ENCODE measurements at regions not wholly inside any gene's neighbourhood (a gene's known extent, or its start where the extent isn't known, plus 50 kb on each side); places are given as distances from the start of the nearest gene placed in this dataset.

DNA sequence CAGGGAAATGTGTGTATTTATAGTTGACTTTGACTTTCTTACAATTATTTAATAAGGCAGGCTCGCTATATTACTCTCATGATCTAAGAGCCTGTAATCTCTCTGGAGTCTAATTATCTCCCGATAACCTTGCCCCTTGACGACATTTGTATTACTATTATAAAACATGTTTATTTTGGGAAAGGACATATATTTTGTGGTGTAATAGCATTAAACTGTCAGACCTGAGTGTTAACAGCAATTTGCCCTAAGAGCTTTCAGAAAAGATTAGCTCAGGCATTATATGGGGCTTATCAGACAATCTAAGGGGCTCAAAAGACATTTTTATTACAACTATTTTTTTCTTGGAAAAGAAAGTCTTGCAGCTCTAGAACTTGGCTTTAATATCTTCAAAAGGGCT lies 427.9 kb upstream of the SLIT2 start:
- Histone ChIP-seq H3K27me3 (no peaks in the 10 kb centered on the region), H3K9me3 (no peaks in the 10 kb centered on the region), H3K4me3 (no peak overlapping the region), H3K36me3 (no peaks in the 10 kb centered on the region), H3K27ac (no peak overlapping the region), H3K4me1 (no peaks in the 10 kb centered on the region)
- TF ChIP-seq EP300 (IDR thresholded peaks at IDR 0.05) (no peak), POLR2A (IDR thresholded peaks at IDR 0.05) (no peak)
- TF ChIP-seq, protein P1, sequence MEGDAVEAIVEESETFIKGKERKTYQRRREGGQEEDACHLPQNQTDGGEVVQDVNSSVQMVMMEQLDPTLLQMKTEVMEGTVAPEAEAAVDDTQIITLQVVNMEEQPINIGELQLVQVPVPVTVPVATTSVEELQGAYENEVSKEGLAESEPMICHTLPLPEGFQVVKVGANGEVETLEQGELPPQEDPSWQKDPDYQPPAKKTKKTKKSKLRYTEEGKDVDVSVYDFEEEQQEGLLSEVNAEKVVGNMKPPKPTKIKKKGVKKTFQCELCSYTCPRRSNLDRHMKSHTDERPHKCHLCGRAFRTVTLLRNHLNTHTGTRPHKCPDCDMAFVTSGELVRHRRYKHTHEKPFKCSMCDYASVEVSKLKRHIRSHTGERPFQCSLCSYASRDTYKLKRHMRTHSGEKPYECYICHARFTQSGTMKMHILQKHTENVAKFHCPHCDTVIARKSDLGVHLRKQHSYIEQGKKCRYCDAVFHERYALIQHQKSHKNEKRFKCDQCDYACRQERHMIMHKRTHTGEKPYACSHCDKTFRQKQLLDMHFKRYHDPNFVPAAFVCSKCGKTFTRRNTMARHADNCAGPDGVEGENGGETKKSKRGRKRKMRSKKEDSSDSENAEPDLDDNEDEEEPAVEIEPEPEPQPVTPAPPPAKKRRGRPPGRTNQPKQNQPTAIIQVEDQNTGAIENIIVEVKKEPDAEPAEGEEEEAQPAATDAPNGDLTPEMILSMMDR (IDR thresholded peaks at IDR 0.05) = no peak
- ATAC-seq = no peak
- 32 to 46% methylated on average over 3 of the region's 3 CpGs for WGBS, 2 donors (ENCODE audit: low coverage in 1 of 2)

DNA sequence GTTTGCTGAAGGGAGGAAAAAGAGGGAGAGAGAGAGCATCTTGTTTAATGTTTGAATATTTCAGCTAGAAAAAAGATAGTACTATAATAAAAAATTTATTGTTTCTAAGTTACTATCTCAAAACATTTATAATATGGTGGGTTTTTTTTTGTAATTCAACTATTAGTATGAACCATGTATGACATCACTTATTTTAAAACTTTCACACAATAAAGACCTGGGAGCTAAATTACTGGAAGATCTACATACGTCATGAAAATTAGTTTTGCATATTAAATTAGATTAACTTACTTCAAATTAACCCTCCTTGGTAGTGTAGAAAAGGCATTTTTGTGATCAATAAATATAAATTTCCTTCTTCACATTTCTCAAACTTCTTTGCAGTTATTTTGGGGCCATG lies 432.0 kb upstream of the SLIT2 start:
- Histone ChIP-seq H3K4me1 (no peaks in the 10 kb centered on the region), H3K4me3 (no peak overlapping the region)

DNA sequence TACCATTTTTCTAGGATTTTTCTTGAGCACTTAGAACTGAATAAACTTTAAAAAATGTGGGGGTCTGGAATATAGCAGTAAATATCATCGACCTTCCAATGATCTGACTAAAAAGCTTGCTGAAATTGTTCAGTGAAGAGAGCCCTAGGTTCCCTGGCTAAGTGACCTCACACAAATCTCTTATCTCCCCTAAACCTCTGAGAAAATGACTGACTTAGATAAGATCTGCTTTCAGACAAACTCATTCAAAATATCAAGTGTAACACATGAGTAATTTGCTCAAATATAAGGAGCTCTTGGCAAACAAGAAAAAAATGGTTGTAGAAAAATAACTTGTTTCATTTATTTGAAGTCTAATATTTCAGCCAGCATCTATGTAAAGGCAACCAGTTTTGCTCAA lies 441.7 kb upstream of the SLIT2 start:
- TF ChIP-seq POLR2AphosphoS5 (IDR thresholded peaks at IDR 0.05) = no peak
- TF ChIP-seq, protein P1 (IDR thresholded peaks at IDR 0.05) = no peak
- no peak for TF ChIP-seq POLR2A (IDR thresholded peaks at IDR 0.05)
- TF ChIP-seq EP300 (IDR thresholded peaks at IDR 0.05) = no peak
- WGBS, 2 donors (ENCODE audit: low coverage in 1 of 2) = 86 to 100% methylated on average over 1 of the region's 1 CpG
- no peaks in the 10 kb centered on the region for H3K9me3 ChIP-seq
- H3K27me3 ChIP-seq = no peaks in the 10 kb centered on the region
- H3K4me3 ChIP-seq = no peak overlapping the region
- H3K27ac ChIP-seq = no peak overlapping the region
- H3K4me1 ChIP-seq = peaks cover 2 to 22% (median 3%) of the 10 kb centered on the region in 3 donors
- no peaks in the 10 kb centered on the region for H3K36me3 ChIP-seq
- ATAC-seq = no peak

More for the DNA sequence above, 432.0 kb upstream of the SLIT2 start:
- no peaks in the 10 kb centered on the region for H3K36me3 ChIP-seq
- H3K27me3 ChIP-seq = no peaks in the 10 kb centered on the region
- 92 to 94% methylated on average over 1 of the region's 1 CpG for WGBS, 2 donors (ENCODE audit: low coverage in 1 of 2)
- H3K27ac ChIP-seq = no peak overlapping the region
- no peaks in the 10 kb centered on the region for H3K9me3 ChIP-seq
- TF ChIP-seq, protein P1 (IDR thresholded peaks at IDR 0.05) = no peak
- TF ChIP-seq POLR2AphosphoS5 (IDR thresholded peaks at IDR 0.05) = no peak
- TF ChIP-seq EP300 (IDR thresholded peaks at IDR 0.05) = no peak
- TF ChIP-seq POLR2A (IDR thresholded peaks at IDR 0.05) = no peak
- no peak for ATAC-seq

DNA sequence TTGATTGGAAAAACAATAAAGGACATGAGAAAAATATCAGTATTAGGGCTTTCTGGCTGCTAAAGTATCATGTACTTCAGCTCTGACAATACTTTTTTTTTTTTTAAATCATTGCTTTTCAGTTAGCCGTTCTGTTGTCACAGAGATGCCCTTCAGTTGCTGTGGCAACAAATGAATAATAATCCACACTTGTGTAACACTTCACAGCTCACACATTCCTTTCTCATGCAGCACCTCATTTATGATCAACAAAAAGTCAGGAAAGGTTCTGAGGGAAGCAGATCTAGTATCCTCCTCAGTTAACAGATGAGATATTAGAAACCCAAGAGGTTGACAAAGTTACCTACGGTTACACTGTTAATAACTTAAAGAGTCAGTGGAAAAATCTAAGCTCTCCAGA lies 444.2 kb upstream of the SLIT2 start:
- Histone ChIP-seq H3K27ac (peak overlapping the region in 1 of 4 donors; percentile 36), H3K4me1 (peaks cover 2 to 22% (median 3%) of the 10 kb centered on the region in 3 donors), H3K36me3 (no peaks in the 10 kb centered on the region), H3K4me3 (no peak overlapping the region), H3K27me3 (no peaks in the 10 kb centered on the region), H3K9me3 (no peaks in the 10 kb centered on the region)
- ATAC-seq = no peak
- TF ChIP-seq POLR2AphosphoS5 (IDR thresholded peaks at IDR 0.05) = no peak
- TF ChIP-seq EP300 (IDR thresholded peaks at IDR 0.05) = no peak
- TF ChIP-seq, protein P1 (IDR thresholded peaks at IDR 0.05) = no peak
- no peak for TF ChIP-seq POLR2A (IDR thresholded peaks at IDR 0.05)
- 23% methylated on average over 2 of the region's 2 CpGs for WGBS, 2 donors (ENCODE audit: low coverage in 1 of 2)

DNA sequence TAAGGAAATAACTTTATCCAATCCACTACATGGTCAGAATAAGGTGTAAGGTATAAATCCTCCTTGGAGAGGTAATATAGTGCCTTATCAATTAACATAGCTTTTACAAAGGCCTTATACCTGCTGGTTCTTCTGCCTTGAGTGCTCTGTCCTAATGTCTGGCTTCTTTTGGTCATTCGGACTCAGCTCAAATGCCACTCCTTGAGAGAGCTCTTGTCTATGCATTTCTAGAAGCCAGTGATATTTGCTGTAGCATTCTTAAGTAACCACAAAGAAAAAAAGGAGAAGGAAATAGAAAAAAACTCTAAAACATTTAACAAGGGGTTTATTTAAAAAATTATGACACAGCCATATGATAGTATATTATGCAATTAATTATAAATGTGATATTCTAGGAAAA lies 444.8 kb upstream of the SLIT2 start:
- H3K27me3 ChIP-seq = no peaks in the 10 kb centered on the region
- H3K4me3 ChIP-seq = no peak overlapping the region
- no peaks in the 10 kb centered on the region for H3K9me3 ChIP-seq
- H3K36me3 ChIP-seq = no peaks in the 10 kb centered on the region
- ATAC-seq = no peak
- H3K27ac ChIP-seq = no peak overlapping the region
- peaks cover 2 to 22% (median 3%) of the 10 kb centered on the region in 3 donors for H3K4me1 ChIP-seq
- 43 to 81% methylated on average over 1 of the region's 1 CpG for WGBS, 2 donors (ENCODE audit: low coverage in 1 of 2)
- no peak for TF ChIP-seq POLR2A (IDR thresholded peaks at IDR 0.05)
- no peak for TF ChIP-seq EP300 (IDR thresholded peaks at IDR 0.05)
- TF ChIP-seq POLR2AphosphoS5 (IDR thresholded peaks at IDR 0.05) = no peak
- TF ChIP-seq, protein P1 (IDR thresholded peaks at IDR 0.05) = no peak
